HG03432 (cell line): ENCODE measurements at regions not wholly inside any gene's neighbourhood (a gene's known extent, or its start where the extent isn't known, plus 50 kb on each side); places are given as distances from the start of the nearest gene placed in this dataset.
A peak's percentile ranks its signal among the peaks of the same experiment; 100 is the strongest.

Experiments used
- ATAC-seq: cut with Tn5 transposase; IDR thresholded peaks from one replicate; pipeline ENCODE4 v1.9.1; 2021; ENCODE audit warnings: mild to moderate bottlenecking, moderate library complexity; ENCODE audit not compliant: unreplicated experiment

GRCh38 chr2:65553504-65554074 is 121.2 kb upstream of the SPRED2 start:
- ATAC-seq, result no peak

DNA sequence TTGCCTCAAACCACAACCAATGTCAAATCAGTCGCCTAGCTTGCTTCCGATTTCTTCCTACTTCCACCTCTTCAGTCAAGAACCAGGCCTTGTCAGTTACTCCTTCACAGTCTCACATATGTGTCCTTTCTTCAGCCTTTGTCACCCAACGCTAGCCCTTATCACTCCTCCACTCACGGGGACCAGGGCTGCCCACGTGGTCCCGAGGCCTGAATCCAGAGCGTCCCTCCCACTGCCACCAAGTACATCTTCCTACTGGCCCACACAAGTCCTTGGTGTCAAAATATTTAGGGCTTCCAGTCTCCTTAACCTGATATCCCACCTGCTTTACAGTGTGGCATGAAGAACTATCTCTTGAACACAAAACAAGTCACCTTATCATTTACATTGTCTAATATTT is 119.1 kb upstream of the SPRED2 start:
- no peak for ATAC-seq

DNA sequence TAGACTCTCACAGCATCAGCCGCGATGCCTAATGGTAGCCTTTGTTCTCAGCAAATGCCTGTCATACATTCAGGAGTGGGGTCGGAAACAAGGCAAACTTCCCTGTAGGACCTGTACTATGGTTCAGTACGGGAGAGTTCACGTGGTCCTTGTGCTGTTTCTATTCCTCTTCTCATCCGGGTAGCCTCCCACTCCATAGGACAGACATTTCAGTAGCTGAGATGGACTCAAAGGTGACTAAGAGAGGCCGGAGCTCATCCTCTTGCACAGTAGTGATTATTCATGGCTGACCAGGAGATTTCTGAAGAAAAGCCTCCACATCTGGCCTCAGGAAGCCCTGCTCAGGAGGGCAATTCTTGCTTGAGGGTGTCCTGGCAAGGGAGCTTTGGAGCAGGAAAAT is 117.8 kb upstream of the SPRED2 start:
- ATAC-seq, result no peak

DNA sequence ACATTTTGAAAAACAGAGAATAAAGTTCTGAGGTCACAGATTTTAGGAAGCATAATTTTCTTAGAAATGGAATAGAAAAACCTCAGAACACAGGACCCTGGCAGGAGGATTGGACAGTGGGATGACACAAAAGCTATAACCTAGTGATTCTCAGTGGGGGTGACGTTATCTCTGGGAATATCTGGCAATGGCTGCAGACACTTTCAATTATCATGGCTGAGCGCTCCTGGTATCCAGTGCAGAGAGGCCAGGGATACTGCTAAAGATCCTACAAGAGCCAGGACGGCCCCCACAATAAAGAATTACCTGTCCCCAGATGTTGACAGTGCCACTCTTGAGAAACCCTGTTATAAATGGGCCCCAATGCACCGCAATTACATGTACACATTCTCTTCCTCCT is 117.2 kb upstream of the SPRED2 start:
- no peak for ATAC-seq

DNA sequence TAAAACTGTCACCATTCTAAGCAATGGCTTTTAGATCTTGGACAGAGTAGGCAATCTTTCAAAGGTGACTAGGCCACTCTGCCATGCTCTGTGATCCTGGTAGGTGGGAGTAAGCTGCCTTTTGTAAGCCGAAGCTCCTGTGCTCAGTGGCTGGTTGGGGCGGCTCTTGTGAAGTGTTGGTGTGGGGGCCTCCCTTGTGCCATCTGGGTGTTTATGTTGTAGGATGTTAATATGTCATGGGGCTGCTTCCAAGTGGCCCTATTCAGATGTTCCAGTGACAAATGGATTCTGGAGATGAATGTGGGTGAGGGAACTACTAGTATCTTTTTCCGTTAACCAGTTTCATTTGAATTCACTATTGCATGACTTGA is 116.8 kb upstream of the SPRED2 start:
- ATAC-seq, result no peak

- ATAC-seq, result no peak
Measured at GRCh38 chr2:65548576-65549256, 116.3 kb upstream of the SPRED2 start.

DNA sequence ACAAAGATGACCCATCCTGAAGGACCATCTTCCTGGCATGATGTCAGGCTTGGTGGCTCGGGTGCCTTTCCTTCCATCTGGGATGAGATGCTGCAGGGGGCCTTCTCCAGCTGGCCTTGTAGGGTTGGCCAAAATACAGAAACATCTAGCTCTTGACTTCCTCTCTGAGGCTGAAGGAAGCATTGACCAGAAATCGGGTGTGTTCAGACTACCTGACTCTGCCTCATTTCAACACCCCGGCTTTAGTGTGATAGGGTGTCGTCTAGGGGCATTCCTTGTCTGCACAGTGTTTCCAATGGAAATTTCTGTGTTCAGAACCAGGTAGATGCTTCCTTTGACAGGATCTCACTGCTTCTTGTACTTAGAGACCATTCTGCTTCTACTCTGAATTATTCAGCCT is 115.7 kb upstream of the SPRED2 start:
- no peak for ATAC-seq

DNA sequence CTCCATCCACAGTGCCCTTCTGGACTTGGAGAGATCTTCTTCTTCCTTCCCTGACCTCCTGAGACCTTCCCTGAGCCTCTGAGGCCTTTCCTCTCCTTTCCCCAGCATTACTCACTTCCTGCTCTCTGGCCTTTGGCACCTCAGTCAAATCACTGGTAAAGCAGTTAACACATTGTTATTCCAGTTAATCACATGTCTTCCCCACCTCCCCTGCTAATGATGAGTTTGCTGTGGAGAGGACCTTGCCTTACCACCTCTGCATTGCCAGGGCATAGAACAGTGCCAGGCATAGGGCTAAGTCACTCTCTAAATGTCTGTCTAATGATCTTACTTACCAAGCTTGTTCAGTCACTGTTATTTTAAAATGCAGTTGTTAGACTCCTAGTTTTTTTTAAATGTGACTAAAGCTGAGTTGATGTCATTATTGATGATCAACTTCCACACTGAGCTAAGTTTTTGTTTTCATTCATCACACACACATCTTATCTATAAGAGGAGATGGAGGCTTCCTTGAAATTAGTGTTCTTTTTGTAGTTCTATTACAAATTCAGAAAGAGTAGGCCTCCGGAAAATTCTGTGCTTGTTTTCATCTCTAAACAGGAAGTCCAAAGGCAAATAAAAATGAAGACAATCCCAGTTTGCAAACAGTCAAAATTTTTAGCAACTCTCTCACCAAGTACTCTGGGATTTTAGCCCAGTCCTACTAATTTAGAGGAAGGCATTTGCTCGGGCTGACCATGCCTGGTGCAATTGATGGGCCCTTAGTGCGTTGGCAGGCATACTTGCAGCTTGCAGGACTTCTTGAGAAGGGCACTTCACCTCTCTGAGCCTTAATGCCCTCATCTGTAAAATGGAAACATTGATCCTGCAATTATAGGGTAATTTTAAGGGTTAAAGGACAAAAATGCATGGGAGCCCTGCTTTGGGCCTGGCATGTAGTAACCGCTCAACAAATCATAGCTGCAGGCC is 113.7 kb upstream of the SPRED2 start:
- no peak for ATAC-seq

- no peak for ATAC-seq
Measured at GRCh38 chr2:65541773-65542172, 109.4 kb upstream of the SPRED2 start.

- ATAC-seq, result no peak
Measured at GRCh38 chr2:65539633-65540032, 107.2 kb upstream of the SPRED2 start.

DNA sequence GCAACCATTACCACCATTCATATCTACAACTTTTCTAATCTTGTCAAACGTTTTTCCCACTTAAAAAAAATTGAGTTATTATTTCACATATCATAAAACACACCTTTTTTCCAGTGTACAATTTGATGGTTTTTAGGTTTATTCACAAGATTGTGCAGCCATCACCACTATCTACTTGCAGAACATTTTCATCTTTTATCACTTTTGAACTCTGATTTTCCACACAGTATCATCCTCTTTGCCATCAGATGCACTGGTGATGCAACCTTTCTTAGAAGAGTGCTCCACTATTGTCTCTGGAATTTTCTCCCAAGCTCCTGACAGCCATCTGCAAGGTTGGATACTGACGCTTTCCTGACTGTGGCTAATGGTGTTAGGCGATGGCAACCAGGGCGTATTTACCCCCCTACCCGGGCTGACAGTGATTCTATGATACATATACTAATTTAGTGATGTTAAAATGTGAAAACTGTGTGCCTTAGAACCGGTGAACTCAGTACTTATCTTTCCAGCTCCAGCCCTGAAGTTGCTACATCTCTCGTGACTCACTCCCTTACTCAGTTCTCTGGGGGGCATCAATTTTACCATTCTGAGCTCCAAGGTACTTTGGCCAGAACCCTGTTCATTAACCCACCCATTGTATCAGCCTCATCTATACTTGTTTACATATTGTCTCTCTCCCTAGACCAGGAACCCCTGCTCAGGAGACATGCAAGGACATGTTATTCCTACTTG is 105.4 kb upstream of the SPRED2 start:
- no peak for ATAC-seq

DNA sequence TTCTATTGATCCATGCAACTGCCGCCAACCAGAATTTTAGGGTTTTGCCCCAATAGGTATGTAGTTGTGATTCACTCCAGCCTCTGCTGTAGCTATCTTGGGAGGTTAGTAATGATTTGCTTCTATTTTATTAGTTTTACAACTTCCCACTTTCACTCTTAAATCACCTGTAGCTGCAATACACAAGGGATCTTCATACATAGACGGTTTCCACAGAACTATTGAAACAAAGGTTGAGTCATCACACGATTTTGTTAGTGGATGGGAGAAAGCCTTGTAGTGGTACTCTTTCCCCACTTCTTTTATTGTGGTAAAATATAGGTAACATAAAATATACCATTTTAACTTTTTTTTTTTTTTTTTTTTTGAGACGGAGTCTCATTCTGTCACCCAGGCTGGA is 104.2 kb upstream of the SPRED2 start:
- ATAC-seq, result peak; percentile 92

DNA sequence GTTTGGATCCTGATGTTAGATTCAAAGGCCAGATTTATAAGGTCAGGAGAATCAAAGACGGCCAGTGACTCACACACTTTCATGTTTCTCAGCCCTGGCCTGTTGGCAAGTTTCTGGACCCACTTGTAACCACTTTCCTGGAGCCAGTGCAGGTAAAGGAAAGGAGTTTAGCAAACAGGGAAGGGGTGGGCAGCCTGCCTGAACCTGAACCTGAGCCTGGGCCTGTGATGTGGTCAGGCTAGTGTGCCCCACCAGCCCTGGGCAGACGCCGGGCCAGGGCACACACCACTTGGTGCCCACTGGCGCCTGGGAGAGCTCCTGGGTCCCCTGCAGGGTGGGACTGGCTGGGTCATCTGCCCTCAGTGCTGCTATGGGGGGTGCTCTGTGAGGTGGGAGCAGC is 100.5 kb upstream of the SPRED2 start:
- no peak for ATAC-seq

- ATAC-seq, result no peak
Measured at GRCh38 chr2:65532326-65532725, 99.9 kb upstream of the SPRED2 start.

GRCh38 chr2:65530547-65531320 is 98.3 kb upstream of the SPRED2 start:
- no peak for ATAC-seq

GRCh38 chr2:65529419-65529818 is 97.0 kb upstream of the SPRED2 start:
- no peak for ATAC-seq

GRCh38 chr2:65528241-65528574 is 95.8 kb upstream of the SPRED2 start:
- ATAC-seq, result no peak

- ATAC-seq, result no peak
Measured at GRCh38 chr2:65527451-65528240, 95.2 kb upstream of the SPRED2 start.

DNA sequence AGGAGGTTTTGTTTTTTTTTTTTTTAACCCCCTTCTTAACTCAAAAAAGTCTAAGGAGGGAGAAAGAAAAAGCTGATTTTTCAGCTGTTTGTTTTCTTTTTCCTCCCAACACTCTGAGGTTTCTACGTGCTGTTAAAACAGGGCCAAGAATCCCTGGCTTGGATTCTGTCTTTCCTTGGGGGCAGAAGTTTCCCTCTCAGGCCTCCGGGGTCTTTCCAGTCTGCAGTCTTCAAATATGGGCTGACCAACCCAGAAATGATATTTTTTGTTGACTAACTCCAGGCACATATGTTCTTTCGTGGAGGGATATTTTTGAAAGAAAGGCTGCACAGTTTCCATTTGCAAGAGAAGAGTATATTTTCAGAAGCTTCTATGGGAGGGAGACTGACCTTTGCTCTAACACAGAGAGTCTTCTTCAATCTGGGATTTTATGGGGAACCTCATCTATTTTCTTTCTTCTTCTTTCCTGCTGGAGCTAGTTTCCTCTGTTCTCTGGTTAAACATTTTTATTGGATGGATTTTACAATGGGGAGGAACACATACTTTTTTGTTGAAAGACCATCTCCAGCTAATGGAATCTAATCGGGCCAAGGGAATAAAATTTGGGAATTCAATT is 93.3 kb upstream of the SPRED2 start:
- ATAC-seq, result no peak
